ENCODE measurements at regions not wholly inside any gene's neighbourhood (a gene's known extent, or its start where the extent isn't known, plus 50 kb on each side); places are given as distances from the start of the nearest gene placed in this dataset.

GRCh38 chr7:114364151-114364550 is 50.5 kb upstream of the FOXP2 start:
- CTCF ChIA-PET, result no interaction called here

GRCh38 chr7:114363292-114363691 is 51.3 kb upstream of the FOXP2 start:
- DNase-seq (ENCODE audit: low spot score), result no peak
- POLR2A ChIA-PET (ENCODE audit: low non-redundant PET), result no interaction called here
- CTCF ChIA-PET, result interaction anchor here (0.6 kb wide), 1 partner anchor 190 kb away, joined by 3 read pairs; no protein-coding TSS in a partner anchor
- TF ChIP-seq, protein P1, sequence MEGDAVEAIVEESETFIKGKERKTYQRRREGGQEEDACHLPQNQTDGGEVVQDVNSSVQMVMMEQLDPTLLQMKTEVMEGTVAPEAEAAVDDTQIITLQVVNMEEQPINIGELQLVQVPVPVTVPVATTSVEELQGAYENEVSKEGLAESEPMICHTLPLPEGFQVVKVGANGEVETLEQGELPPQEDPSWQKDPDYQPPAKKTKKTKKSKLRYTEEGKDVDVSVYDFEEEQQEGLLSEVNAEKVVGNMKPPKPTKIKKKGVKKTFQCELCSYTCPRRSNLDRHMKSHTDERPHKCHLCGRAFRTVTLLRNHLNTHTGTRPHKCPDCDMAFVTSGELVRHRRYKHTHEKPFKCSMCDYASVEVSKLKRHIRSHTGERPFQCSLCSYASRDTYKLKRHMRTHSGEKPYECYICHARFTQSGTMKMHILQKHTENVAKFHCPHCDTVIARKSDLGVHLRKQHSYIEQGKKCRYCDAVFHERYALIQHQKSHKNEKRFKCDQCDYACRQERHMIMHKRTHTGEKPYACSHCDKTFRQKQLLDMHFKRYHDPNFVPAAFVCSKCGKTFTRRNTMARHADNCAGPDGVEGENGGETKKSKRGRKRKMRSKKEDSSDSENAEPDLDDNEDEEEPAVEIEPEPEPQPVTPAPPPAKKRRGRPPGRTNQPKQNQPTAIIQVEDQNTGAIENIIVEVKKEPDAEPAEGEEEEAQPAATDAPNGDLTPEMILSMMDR (conservative IDR thresholded peaks at IDR 0.05; ENCODE audit: low read depth), result no peak
- no peak overlapping the region for H3K27ac ChIP-seq

More at GRCh38 chr7:114364151-114364550, 50.5 kb upstream of the FOXP2 start:
- no peak for DNase-seq (ENCODE audit: low spot score)
- TF ChIP-seq, protein P1 (conservative IDR thresholded peaks at IDR 0.05; ENCODE audit: low read depth), result no peak
- no peak overlapping the region for H3K27ac ChIP-seq
- POLR2A ChIA-PET (ENCODE audit: low non-redundant PET), result no interaction called here

DNA sequence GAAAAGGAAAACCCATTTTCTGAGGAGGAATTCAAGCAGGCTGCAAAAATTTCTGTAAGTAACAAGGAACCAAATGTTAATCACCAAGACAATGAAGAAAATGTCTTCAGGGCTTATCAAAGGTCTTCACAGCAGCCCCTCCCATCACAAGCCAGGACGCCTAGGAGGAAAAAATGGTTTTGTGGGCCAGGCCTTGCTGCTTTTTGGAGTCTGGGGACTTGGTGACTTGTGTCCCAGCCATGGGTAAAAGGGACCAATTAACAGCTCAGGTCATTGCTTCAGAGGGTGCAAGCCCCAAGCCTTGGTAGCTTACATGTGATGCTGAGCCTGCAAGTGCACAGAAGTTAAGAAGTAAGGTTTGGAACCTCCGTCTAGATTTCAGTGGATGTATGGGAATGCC is 55.7 kb upstream of the FOXP2 start:
- POLR2A ChIA-PET (ENCODE audit: low non-redundant PET), result no interaction called here
- TF ChIP-seq, protein P1 (conservative IDR thresholded peaks at IDR 0.05; ENCODE audit: low read depth), result no peak
- CTCF ChIA-PET, result no interaction called here
- DNase-seq (ENCODE audit: low spot score), result no peak
- H3K27ac ChIP-seq, result no peak overlapping the region

DNA sequence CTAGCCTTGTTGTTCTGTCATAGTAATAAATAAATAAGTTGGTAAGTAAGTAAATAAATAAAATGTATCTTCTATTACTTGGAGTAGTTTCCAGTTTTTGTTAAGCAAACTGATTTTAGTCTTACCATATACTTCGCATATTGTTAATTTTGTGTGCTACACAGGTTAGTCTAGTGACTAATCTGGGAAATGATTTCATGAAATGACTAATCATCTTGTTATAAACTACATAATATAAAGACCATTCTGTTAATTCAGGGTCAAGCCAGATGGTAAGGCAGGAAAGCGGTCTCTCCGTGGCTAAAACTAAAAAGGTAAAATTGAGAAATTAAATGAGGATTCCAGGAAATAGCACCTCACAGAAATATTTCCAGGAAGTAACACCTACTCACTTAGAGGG is 58.5 kb upstream of the FOXP2 start:
- ChIA-PET CTCF (no interaction called here), POLR2A (ENCODE audit: low non-redundant PET) (no interaction called here)
- H3K27ac ChIP-seq, result no peak overlapping the region
- DNase-seq (ENCODE audit: low spot score), result no peak
- TF ChIP-seq, protein P1 (conservative IDR thresholded peaks at IDR 0.05; ENCODE audit: low read depth), result no peak

DNA sequence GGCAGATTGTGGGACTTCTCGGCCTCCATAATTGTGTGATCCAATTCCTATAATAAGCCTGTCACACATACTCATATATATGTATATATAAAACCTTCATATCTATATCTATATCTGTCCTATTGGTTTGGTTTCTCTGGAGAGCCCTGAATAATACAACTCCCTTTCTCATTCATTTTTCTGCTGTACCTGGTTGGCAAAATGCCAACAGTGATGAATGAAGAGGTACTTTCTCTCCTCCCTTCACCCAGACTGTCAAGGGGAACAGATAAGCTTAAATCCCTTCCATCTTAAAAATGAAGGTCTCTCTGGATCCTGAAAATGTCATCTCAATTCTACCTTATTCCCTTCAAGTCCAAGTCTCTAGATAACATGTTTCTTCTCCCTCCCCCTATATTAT is 60.3 kb upstream of the FOXP2 start:
- TF ChIP-seq, protein P1 (conservative IDR thresholded peaks at IDR 0.05; ENCODE audit: low read depth), result no peak
- ChIA-PET POLR2A (ENCODE audit: low non-redundant PET) (no interaction called here), CTCF (no interaction called here)
- no peak for DNase-seq (ENCODE audit: low spot score)
- H3K27ac ChIP-seq, result no peak overlapping the region

DNA sequence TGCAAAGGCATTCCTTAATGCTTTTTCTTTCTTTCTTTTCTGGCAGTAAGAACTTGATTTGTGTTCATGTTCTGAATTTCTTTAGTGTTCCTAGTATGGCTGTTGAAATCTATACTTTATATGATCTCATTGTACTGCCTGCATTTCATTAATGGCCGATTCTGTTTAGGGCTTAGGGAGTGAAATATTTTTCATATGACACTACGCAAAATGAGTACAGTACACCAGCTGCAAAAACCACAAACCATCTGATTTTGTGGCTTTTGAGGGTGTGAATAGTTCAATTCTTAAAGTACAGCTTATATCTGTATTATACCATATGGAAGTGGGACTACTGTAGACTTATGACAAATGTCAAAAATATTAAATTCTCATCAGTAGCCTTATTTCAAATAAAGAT is 69.1 kb upstream of the FOXP2 start:
- H3K27ac ChIP-seq, result no peak overlapping the region
- POLR2A ChIA-PET (ENCODE audit: low non-redundant PET), result no interaction called here
- TF ChIP-seq, protein P1 (conservative IDR thresholded peaks at IDR 0.05; ENCODE audit: low read depth), result no peak
- CTCF ChIA-PET, result no interaction called here
- DNase-seq (ENCODE audit: low spot score), result peak; percentile 6

Measured in RWPE1 (cell line).